ENCODE measurements at regions not wholly inside any gene's neighbourhood (a gene's known extent, or its start where the extent isn't known, plus 50 kb on each side); places are given as distances from the start of the nearest gene placed in this dataset.

- TF ChIP-seq CTCF (IDR thresholded peaks at IDR 0.05 in 4 of 5, conservative IDR thresholded peaks at IDR 0.05 in 1 of 5) (no peak), POLR2A (IDR thresholded peaks at IDR 0.05) (no peak)
These were observed 128.5 kb downstream of the MIAT start for GRCh38 chr22:26785932-26786331.

All from gastrocnemius medialis (tissue), 4 donors.